Activated T-cell treated with anti-CD3 and anti-CD28 coated beads, Interleukin-2, amount 50 U/mL, for 24 hours (primary cell): ENCODE measurements at regions not wholly inside any gene's neighbourhood (a gene's known extent, or its start where the extent isn't known, plus 50 kb on each side); places are given as distances from the start of the nearest gene placed in this dataset.

Experiments used
- DNase-seq: peaks from one replicate; pipeline ENCODE4 v3.0.0-alpha.2; 2020
- H3K27ac Mint-ChIP-seq: 2 replicates; pipeline ENCODE4 v1.8.0; 2020; ENCODE audit warnings: mild to moderate bottlenecking, mixed read lengths
- H3K27me3 Mint-ChIP-seq: 2 replicates; pipeline ENCODE4 v1.8.0; 2020; ENCODE audit warnings: mixed read lengths
- H3K36me3 Mint-ChIP-seq: 2 replicates; pipeline ENCODE4 v1.8.0; 2020; ENCODE audit warnings: low read depth, mixed read lengths
- H3K4me1 Mint-ChIP-seq: 2 replicates; pipeline ENCODE4 v1.8.0; 2020; ENCODE audit warnings: low read depth, mixed read lengths
- H3K4me3 Mint-ChIP-seq: 2 replicates; pipeline ENCODE4 v1.8.0; 2020; ENCODE audit warnings: mild to moderate bottlenecking, moderate library complexity, mixed read lengths
- H3K9me3 Mint-ChIP-seq: 2 replicates; pipeline ENCODE4 v1.8.0; 2020; ENCODE audit warnings: mixed read lengths

- Mint-ChIP-seq H3K9me3 (no peaks in the 10 kb centered on the region), H3K4me1 (peaks cover 11% of the 10 kb centered on the region), H3K27me3 (no peaks in the 10 kb centered on the region), H3K36me3 (no peaks in the 10 kb centered on the region), H3K4me3 (no peak overlapping the region), H3K27ac (no peak overlapping the region)
- DNase-seq: no peak
Observed at GRCh38 chr1:229111703-229112319, 159.1 kb upstream of the RAB4A start.

GRCh38 chr1:229112832-229113548 is 157.9 kb upstream of the RAB4A start:
- no peak overlapping the region for H3K4me3 Mint-ChIP-seq
- peaks cover 8% of the 10 kb centered on the region for H3K4me1 Mint-ChIP-seq
- H3K9me3 Mint-ChIP-seq: no peaks in the 10 kb centered on the region
- no peaks in the 10 kb centered on the region for H3K36me3 Mint-ChIP-seq
- no peaks in the 10 kb centered on the region for H3K27me3 Mint-ChIP-seq
- no peak for DNase-seq
- H3K27ac Mint-ChIP-seq: no peak overlapping the region

- no peak for DNase-seq
- Mint-ChIP-seq H3K27me3 (no peaks in the 10 kb centered on the region), H3K4me3 (no peak overlapping the region), H3K9me3 (no peaks in the 10 kb centered on the region), H3K27ac (no peak overlapping the region), H3K36me3 (no peaks in the 10 kb centered on the region), H3K4me1 (peaks cover 10% of the 10 kb centered on the region)
Observed at GRCh38 chr1:229114315-229114714, 156.6 kb upstream of the RAB4A start.

GRCh38 chr1:229114850-229115365 is 156.0 kb upstream of the RAB4A start:
- Mint-ChIP-seq H3K27me3 (no peaks in the 10 kb centered on the region), H3K36me3 (no peaks in the 10 kb centered on the region), H3K9me3 (no peaks in the 10 kb centered on the region), H3K4me1 (peaks cover 12% of the 10 kb centered on the region), H3K4me3 (no peak overlapping the region), H3K27ac (no peak overlapping the region)
- no peak for DNase-seq

GRCh38 chr1:229116114-229116513 is 154.8 kb upstream of the RAB4A start:
- Mint-ChIP-seq H3K4me3 (no peak overlapping the region), H3K4me1 (peaks cover 12% of the 10 kb centered on the region), H3K27ac (no peak overlapping the region), H3K36me3 (no peaks in the 10 kb centered on the region), H3K27me3 (no peaks in the 10 kb centered on the region), H3K9me3 (no peaks in the 10 kb centered on the region)
- no peak for DNase-seq

GRCh38 chr1:229117664-229118300 is 153.1 kb upstream of the RAB4A start:
- no peak overlapping the region for H3K4me3 Mint-ChIP-seq
- no peak for DNase-seq
- H3K36me3 Mint-ChIP-seq: no peaks in the 10 kb centered on the region
- H3K27me3 Mint-ChIP-seq: no peaks in the 10 kb centered on the region
- H3K4me1 Mint-ChIP-seq: peaks cover 12% of the 10 kb centered on the region
- no peaks in the 10 kb centered on the region for H3K9me3 Mint-ChIP-seq
- H3K27ac Mint-ChIP-seq: no peak overlapping the region

GRCh38 chr1:229118477-229119061 is 152.3 kb upstream of the RAB4A start:
- no peak overlapping the region for H3K4me3 Mint-ChIP-seq

GRCh38 chr1:229119161-229119560 is 151.8 kb upstream of the RAB4A start:
- Mint-ChIP-seq H3K27me3 (no peaks in the 10 kb centered on the region), H3K4me3 (no peak overlapping the region), H3K27ac (no peak overlapping the region), H3K9me3 (no peaks in the 10 kb centered on the region), H3K36me3 (no peaks in the 10 kb centered on the region), H3K4me1 (peaks cover 9% of the 10 kb centered on the region)
- no peak for DNase-seq

More at GRCh38 chr1:229118477-229119061, 152.3 kb upstream of the RAB4A start:
- H3K9me3 Mint-ChIP-seq: no peaks in the 10 kb centered on the region
- peaks cover 12% of the 10 kb centered on the region for H3K4me1 Mint-ChIP-seq
- no peak overlapping the region for H3K27ac Mint-ChIP-seq
- H3K27me3 Mint-ChIP-seq: no peaks in the 10 kb centered on the region
- DNase-seq: no peak
- no peaks in the 10 kb centered on the region for H3K36me3 Mint-ChIP-seq

- Mint-ChIP-seq H3K4me3 (no peak overlapping the region), H3K27ac (no peak overlapping the region), H3K4me1 (peaks cover 4% of the 10 kb centered on the region), H3K27me3 (no peaks in the 10 kb centered on the region), H3K36me3 (no peaks in the 10 kb centered on the region), H3K9me3 (no peaks in the 10 kb centered on the region)
- DNase-seq: no peak
Observed at GRCh38 chr1:229119876-229120275, 151.0 kb upstream of the RAB4A start.

GRCh38 chr1:229121845-229122436 is 149.0 kb upstream of the RAB4A start:
- H3K4me1 Mint-ChIP-seq: peaks cover 7% of the 10 kb centered on the region
- no peaks in the 10 kb centered on the region for H3K27me3 Mint-ChIP-seq
- no peaks in the 10 kb centered on the region for H3K9me3 Mint-ChIP-seq
- no peak for DNase-seq
- H3K4me3 Mint-ChIP-seq: no peak overlapping the region
- H3K36me3 Mint-ChIP-seq: no peaks in the 10 kb centered on the region
- H3K27ac Mint-ChIP-seq: no peak overlapping the region

- Mint-ChIP-seq H3K4me3 (no peak overlapping the region), H3K27ac (no peak overlapping the region), H3K4me1 (peaks cover 14% of the 10 kb centered on the region), H3K27me3 (no peaks in the 10 kb centered on the region), H3K9me3 (no peaks in the 10 kb centered on the region), H3K36me3 (no peaks in the 10 kb centered on the region)
- DNase-seq: no peak
Observed at GRCh38 chr1:229122606-229123005, 148.3 kb upstream of the RAB4A start.

GRCh38 chr1:229124116-229124515 is 146.8 kb upstream of the RAB4A start:
- no peak for DNase-seq
- Mint-ChIP-seq H3K27me3 (no peaks in the 10 kb centered on the region), H3K27ac (no peak overlapping the region), H3K4me1 (peaks cover 24% of the 10 kb centered on the region), H3K9me3 (no peaks in the 10 kb centered on the region), H3K36me3 (no peaks in the 10 kb centered on the region), H3K4me3 (no peak overlapping the region)

- Mint-ChIP-seq H3K27me3 (no peaks in the 10 kb centered on the region), H3K4me1 (peaks cover 27% of the 10 kb centered on the region), H3K9me3 (no peaks in the 10 kb centered on the region), H3K4me3 (no peak overlapping the region), H3K27ac (no peak overlapping the region), H3K36me3 (no peaks in the 10 kb centered on the region)
- no peak for DNase-seq
Observed at GRCh38 chr1:229124520-229125124, 146.3 kb upstream of the RAB4A start.

GRCh38 chr1:229127301-229127700 is 143.6 kb upstream of the RAB4A start:
- no peak overlapping the region for H3K27ac Mint-ChIP-seq
- no peaks in the 10 kb centered on the region for H3K9me3 Mint-ChIP-seq
- no peak for DNase-seq
- no peak overlapping the region for H3K4me3 Mint-ChIP-seq
- H3K36me3 Mint-ChIP-seq: no peaks in the 10 kb centered on the region
- peaks cover 54% of the 10 kb centered on the region for H3K4me1 Mint-ChIP-seq
- no peaks in the 10 kb centered on the region for H3K27me3 Mint-ChIP-seq
